ENCODE measurements at regions not wholly inside any gene's neighbourhood (a gene's known extent, or its start where the extent isn't known, plus 50 kb on each side); places are given as distances from the start of the nearest gene placed in this dataset.

GRCh38 chr6:94361304-94362060, 942.1 kb upstream of the EPHA7 start:
- Histone ChIP-seq H3K27ac (no peak overlapping the region), H3K27me3 (no peaks in the 10 kb centered on the region), H3K9me3 (no peaks in the 10 kb centered on the region), H3K9ac (ENCODE audit: low read depth in 2 of 2, low read length in 2 of 2) (no peak overlapping the region), H3K4me3 (no peak overlapping the region), H3K36me3 (no peaks in the 10 kb centered on the region), H3K4me1 (no peaks in the 10 kb centered on the region)
- no peak for TF ChIP-seq CTCF (IDR thresholded peaks at IDR 0.05)
- DNase-seq: no peak
- intact Hi-C loops (cut with DNase I): no loop called here

GRCh38 chr6:94357381-94357980, 938.1 kb upstream of the EPHA7 start:
- H3K27ac ChIP-seq: no peak overlapping the region
- no peaks in the 10 kb centered on the region for H3K4me1 ChIP-seq
- no peak overlapping the region for H3K9ac ChIP-seq (ENCODE audit: low read depth in 2 of 2, low read length in 2 of 2)
- intact Hi-C loops (cut with DNase I): no loop called here
- H3K4me3 ChIP-seq: no peak overlapping the region
- no peak for TF ChIP-seq CTCF (IDR thresholded peaks at IDR 0.05)
- no peaks in the 10 kb centered on the region for H3K36me3 ChIP-seq
- H3K9me3 ChIP-seq: no peaks in the 10 kb centered on the region
- DNase-seq: no peak
- H3K27me3 ChIP-seq: no peaks in the 10 kb centered on the region

GRCh38 chr6:94350833-94351232, 931.5 kb upstream of the EPHA7 start:
- Histone ChIP-seq H3K27ac (no peak overlapping the region), H3K4me1 (no peaks in the 10 kb centered on the region), H3K4me3 (no peak overlapping the region), H3K27me3 (no peaks in the 10 kb centered on the region), H3K9me3 (no peaks in the 10 kb centered on the region), H3K9ac (ENCODE audit: low read depth in 2 of 2, low read length in 2 of 2) (no peak overlapping the region), H3K36me3 (no peaks in the 10 kb centered on the region)
- no peak for TF ChIP-seq CTCF (IDR thresholded peaks at IDR 0.05)
- intact Hi-C loops (cut with DNase I): no loop called here
- no peak for DNase-seq

- Histone ChIP-seq H3K9me3 (no peaks in the 10 kb centered on the region), H3K36me3 (no peaks in the 10 kb centered on the region), H3K4me1 (no peaks in the 10 kb centered on the region), H3K27ac (no peak overlapping the region), H3K4me3 (no peak overlapping the region), H3K27me3 (no peaks in the 10 kb centered on the region), H3K9ac (ENCODE audit: low read depth in 2 of 2, low read length in 2 of 2) (no peak overlapping the region)
- DNase-seq: no peak
- TF ChIP-seq CTCF (IDR thresholded peaks at IDR 0.05): no peak
- intact Hi-C loops (cut with DNase I): no loop called here
Measured at GRCh38 chr6:94349227-94349626, 929.9 kb upstream of the EPHA7 start.

GRCh38 chr6:94344866-94345265, 925.5 kb upstream of the EPHA7 start:
- no peak overlapping the region for H3K9ac ChIP-seq (ENCODE audit: low read depth in 2 of 2, low read length in 2 of 2)

More at GRCh38 chr6:94344866-94345265, 925.5 kb upstream of the EPHA7 start:
- no peak for TF ChIP-seq CTCF (IDR thresholded peaks at IDR 0.05)
- DNase-seq: no peak
- Histone ChIP-seq H3K9me3 (no peaks in the 10 kb centered on the region), H3K27me3 (no peaks in the 10 kb centered on the region), H3K4me3 (no peak overlapping the region), H3K4me1 (no peaks in the 10 kb centered on the region), H3K27ac (no peak overlapping the region), H3K36me3 (no peaks in the 10 kb centered on the region)
- intact Hi-C loops (cut with DNase I): no loop called here
